HEK293 (cell line): ENCODE measurements at regions not wholly inside any gene's neighbourhood (a gene's known extent, or its start where the extent isn't known, plus 50 kb on each side); places are given as distances from the start of the nearest gene placed in this dataset.

Source experiments
- SP2 ChIP-seq: fragments of 450-650 bp; formaldehyde crosslinking; IDR thresholded peaks from 2 replicates; pipeline ENCODE4 v1.5.1; 2016; ENCODE audit warnings: missing biosample characterization, missing genetic modification characterization
- YY1 ChIP-seq: fragments of 450-650 bp; formaldehyde crosslinking; IDR thresholded peaks from 2 replicates; pipeline ENCODE4 v1.5.1; 2018; ENCODE audit warnings: missing biosample characterization, missing genetic modification characterization
- ZNF174 ChIP-seq: fragments of 450-650 bp; formaldehyde crosslinking; IDR thresholded peaks from 2 replicates; pipeline ENCODE4 v1.5.0; 2017; ENCODE audit warnings: missing biosample characterization, mild to moderate bottlenecking, missing genetic modification characterization
- ZNF37A ChIP-seq: fragments of 450-650 bp; IDR thresholded peaks from 2 replicates; pipeline ENCODE4 v1.5.1; 2018; ENCODE audit warnings: missing biosample characterization, missing genetic modification characterization
- ZNF48 ChIP-seq: fragments of 450-650 bp; formaldehyde crosslinking; IDR thresholded peaks from 2 replicates; pipeline ENCODE4 v1.5.1; 2016; ENCODE audit warnings: missing biosample characterization, missing genetic modification characterization
- ZNF785 ChIP-seq: fragments of 450-650 bp; formaldehyde crosslinking; IDR thresholded peaks from 2 replicates; pipeline ENCODE4 v1.5.1; 2016; ENCODE audit warnings: missing biosample characterization, missing genetic modification characterization
- ZNF792 ChIP-seq: fragments of 450-650 bp; formaldehyde crosslinking; IDR thresholded peaks from 2 replicates; pipeline ENCODE4 v1.5.1; 2016; ENCODE audit warnings: missing biosample characterization, missing genetic modification characterization
- TF ChIP-seq, protein P1 (sequence below): fragments of 450-650 bp; formaldehyde crosslinking; IDR thresholded peaks from 2 replicates; pipeline ENCODE4 v1.5.1; 2016; ENCODE audit warnings: missing biosample characterization, missing genetic modification characterization, low read depth
- TF ChIP-seq, protein P2 (sequence below): fragments of 450-650 bp; formaldehyde crosslinking; IDR thresholded peaks from 2 replicates; pipeline ENCODE4 v1.5.1; 2016; ENCODE audit warnings: missing biosample characterization, missing genetic modification characterization, borderline replicate concordance
- TF ChIP-seq, protein P3 (sequence below): fragments of 450-650 bp; formaldehyde crosslinking; IDR thresholded peaks from 2 replicates; pipeline ENCODE4 v1.5.1; 2016; ENCODE audit warnings: missing biosample characterization, missing genetic modification characterization

DNA sequence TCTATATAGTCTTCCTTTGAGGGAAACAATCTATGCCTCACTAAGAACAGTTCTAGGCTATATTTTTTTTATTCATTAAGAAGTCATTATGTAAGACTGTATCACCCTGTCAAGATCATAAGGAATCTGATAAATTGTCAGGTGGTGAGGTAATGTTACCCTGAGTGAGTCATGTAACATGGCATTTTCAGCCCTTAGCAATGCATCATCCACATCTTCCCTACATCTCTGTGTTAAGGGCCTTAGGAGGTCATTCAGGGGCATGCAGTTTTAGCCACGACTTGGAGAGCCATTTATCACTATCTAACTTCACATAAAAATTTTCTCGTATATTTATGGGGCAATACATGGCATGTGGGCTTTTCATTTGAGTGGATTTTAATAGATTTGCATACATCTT is 924.5 kb upstream of the MBL2 start:
- TF ChIP-seq ZNF48 (tag by site-specific recombination) (no peak), SP2 (tag by site-specific recombination) (no peak), YY1 (no peak), ZNF792 (tag by site-specific recombination) (no peak), ZNF785 (tag by site-specific recombination) (no peak), ZNF37A (tag by site-specific recombination) (no peak), ZNF174 (tag by site-specific recombination) (no peak)
- TF ChIP-seq, protein P1, sequence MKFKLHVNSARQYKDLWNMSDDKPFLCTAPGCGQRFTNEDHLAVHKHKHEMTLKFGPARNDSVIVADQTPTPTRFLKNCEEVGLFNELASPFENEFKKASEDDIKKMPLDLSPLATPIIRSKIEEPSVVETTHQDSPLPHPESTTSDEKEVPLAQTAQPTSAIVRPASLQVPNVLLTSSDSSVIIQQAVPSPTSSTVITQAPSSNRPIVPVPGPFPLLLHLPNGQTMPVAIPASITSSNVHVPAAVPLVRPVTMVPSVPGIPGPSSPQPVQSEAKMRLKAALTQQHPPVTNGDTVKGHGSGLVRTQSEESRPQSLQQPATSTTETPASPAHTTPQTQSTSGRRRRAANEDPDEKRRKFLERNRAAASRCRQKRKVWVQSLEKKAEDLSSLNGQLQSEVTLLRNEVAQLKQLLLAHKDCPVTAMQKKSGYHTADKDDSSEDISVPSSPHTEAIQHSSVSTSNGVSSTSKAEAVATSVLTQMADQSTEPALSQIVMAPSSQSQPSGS (tag by site-specific recombination), result no peak
- TF ChIP-seq, protein P2, sequence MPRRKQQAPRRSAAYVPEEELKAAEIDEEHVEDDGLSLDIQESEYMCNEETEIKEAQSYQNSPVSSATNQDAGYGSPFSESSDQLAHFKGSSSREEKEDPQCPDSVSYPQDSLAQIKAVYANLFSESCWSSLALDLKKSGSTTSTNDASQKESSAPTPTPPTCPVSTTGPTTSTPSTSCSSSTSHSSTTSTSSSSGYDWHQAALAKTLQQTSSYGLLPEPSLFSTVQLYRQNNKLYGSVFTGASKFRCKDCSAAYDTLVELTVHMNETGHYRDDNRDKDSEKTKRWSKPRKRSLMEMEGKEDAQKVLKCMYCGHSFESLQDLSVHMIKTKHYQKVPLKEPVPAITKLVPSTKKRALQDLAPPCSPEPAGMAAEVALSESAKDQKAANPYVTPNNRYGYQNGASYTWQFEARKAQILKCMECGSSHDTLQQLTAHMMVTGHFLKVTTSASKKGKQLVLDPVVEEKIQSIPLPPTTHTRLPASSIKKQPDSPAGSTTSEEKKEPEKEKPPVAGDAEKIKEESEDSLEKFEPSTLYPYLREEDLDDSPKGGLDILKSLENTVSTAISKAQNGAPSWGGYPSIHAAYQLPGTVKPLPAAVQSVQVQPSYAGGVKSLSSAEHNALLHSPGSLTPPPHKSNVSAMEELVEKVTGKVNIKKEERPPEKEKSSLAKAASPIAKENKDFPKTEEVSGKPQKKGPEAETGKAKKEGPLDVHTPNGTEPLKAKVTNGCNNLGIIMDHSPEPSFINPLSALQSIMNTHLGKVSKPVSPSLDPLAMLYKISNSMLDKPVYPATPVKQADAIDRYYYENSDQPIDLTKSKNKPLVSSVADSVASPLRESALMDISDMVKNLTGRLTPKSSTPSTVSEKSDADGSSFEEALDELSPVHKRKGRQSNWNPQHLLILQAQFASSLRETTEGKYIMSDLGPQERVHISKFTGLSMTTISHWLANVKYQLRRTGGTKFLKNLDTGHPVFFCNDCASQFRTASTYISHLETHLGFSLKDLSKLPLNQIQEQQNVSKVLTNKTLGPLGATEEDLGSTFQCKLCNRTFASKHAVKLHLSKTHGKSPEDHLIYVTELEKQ (tag by site-specific recombination), result no peak
- TF ChIP-seq, protein P3, sequence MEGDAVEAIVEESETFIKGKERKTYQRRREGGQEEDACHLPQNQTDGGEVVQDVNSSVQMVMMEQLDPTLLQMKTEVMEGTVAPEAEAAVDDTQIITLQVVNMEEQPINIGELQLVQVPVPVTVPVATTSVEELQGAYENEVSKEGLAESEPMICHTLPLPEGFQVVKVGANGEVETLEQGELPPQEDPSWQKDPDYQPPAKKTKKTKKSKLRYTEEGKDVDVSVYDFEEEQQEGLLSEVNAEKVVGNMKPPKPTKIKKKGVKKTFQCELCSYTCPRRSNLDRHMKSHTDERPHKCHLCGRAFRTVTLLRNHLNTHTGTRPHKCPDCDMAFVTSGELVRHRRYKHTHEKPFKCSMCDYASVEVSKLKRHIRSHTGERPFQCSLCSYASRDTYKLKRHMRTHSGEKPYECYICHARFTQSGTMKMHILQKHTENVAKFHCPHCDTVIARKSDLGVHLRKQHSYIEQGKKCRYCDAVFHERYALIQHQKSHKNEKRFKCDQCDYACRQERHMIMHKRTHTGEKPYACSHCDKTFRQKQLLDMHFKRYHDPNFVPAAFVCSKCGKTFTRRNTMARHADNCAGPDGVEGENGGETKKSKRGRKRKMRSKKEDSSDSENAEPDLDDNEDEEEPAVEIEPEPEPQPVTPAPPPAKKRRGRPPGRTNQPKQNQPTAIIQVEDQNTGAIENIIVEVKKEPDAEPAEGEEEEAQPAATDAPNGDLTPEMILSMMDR (tag by site-specific recombination), result no peak
